CD14-positive monocyte (primary cell): ENCODE measurements at regions not wholly inside any gene's neighbourhood (a gene's known extent, or its start where the extent isn't known, plus 50 kb on each side); places are given as distances from the start of the nearest gene placed in this dataset.
"Not testable (repeated sequence)": the region's sequence is repeated elsewhere in the genome, so short reads cannot be mapped to it uniquely, and the experiment has no call there.

Source experiments
- DNase-seq, 3 donors: peaks; one replicate each; pipeline ENCODE4 v3.0.0-alpha.2; 2011 to 2022
- H2AFZ ChIP-seq: 2 replicates; pipeline ENCODE4 v1.6.0; 2012; ENCODE audit warnings: mild to moderate bottlenecking, low read depth, low read length, inconsistent platforms; ENCODE audit not compliant: insufficient read depth, poor library complexity, severe bottlenecking
- H3K27ac ChIP-seq, 2 donors: 1 replicate in 1 of 2; 2 replicates in 1 of 2; pipeline ENCODE4 v1.5.1; 2012 to 2013; ENCODE audit warnings: low read length in 2 of 2, control low read depth in 1 of 2, inconsistent platforms in 1 of 2, low read depth in 1 of 2, mild to moderate bottlenecking in 1 of 2
- H3K27me3 ChIP-seq, 2 donors: one replicate each; pipeline versions ENCODE4 v1.6.0 to v1.6.1; 2011 to 2013; ENCODE audit warnings: low read length in 2 of 2; ENCODE audit not compliant: control insufficient read depth in 2 of 2, insufficient read depth in 2 of 2
- H3K36me3 ChIP-seq, 2 donors: replicated peaks in 1 of 2; 1 replicate in 1 of 2; 2 replicates in 1 of 2; pipeline versions ENCODE4 v1.5.1 to v1.6.1; 2012 to 2013; ENCODE audit warnings: low read length in 2 of 2, control low read depth in 1 of 2, inconsistent platforms in 1 of 2, mild to moderate bottlenecking in 1 of 2; ENCODE audit not compliant: insufficient read depth in 2 of 2, control insufficient read depth in 1 of 2
- H3K4me1 ChIP-seq, 2 donors: 1 replicate in 1 of 2; 2 replicates in 1 of 2; pipeline versions ENCODE4 v1.5.1 to v1.6.1; 2012 to 2013; ENCODE audit warnings: low read length in 2 of 2, control low read depth in 1 of 2, inconsistent platforms in 1 of 2, mild to moderate bottlenecking in 1 of 2, moderate library complexity in 1 of 2; ENCODE audit not compliant: insufficient read depth in 2 of 2, control insufficient read depth in 1 of 2
- H3K4me2 ChIP-seq: replicated peaks from 2 replicates; pipeline ENCODE3; 2012; ENCODE audit warnings: low read length, moderate library complexity, mild to moderate bottlenecking; ENCODE audit not compliant: poor library complexity, severe bottlenecking; ENCODE audit errors: extremely low read depth
- H3K4me3 ChIP-seq, 3 experiments: fragments of 200-600 bp in 1 of 3; sonication (generic) in 1 of 3; replicated peaks in 1 of 3; 1 replicate in 2 of 3; 2 replicates in 1 of 3; pipeline ENCODE4 v1.5.1; 2011 to 2013; ENCODE audit warnings: low read length in 3 of 3, mild to moderate bottlenecking in 3 of 3, control low read depth in 2 of 3, low read depth in 2 of 3, inconsistent platforms in 1 of 3, moderate library complexity in 1 of 3
- H3K79me2 ChIP-seq: 2 replicates; pipeline ENCODE4 v1.6.0; 2012; ENCODE audit warnings: mild to moderate bottlenecking, control low read depth, inconsistent platforms, low read length, moderate library complexity; ENCODE audit not compliant: insufficient read depth
- H3K9ac ChIP-seq: 2 replicates; pipeline ENCODE4 v1.6.0; 2017; ENCODE audit warnings: low read length, mild to moderate bottlenecking; ENCODE audit not compliant: insufficient read depth, poor library complexity, severe bottlenecking
- H3K9me3 ChIP-seq, 2 donors: replicated peaks in 1 of 2; 1 replicate in 1 of 2; 2 replicates in 1 of 2; pipeline versions ENCODE4 v1.5.1 to v1.6.1; 2012 to 2013; ENCODE audit warnings: low read length in 2 of 2, control low read depth in 1 of 2; ENCODE audit not compliant: control insufficient read depth in 1 of 2, insufficient read depth in 1 of 2
- H4K20me1 ChIP-seq: 2 replicates; pipeline ENCODE4 v1.6.0; 2012; ENCODE audit warnings: mild to moderate bottlenecking, low read length, control low read depth, moderate library complexity; ENCODE audit not compliant: insufficient read depth
- H3K27ac Mint-ChIP-seq, 7 donors: one replicate each; pipeline ENCODE4 v1.8.0; 2020; ENCODE audit warnings: mild to moderate bottlenecking in 7 of 7, mixed read lengths in 7 of 7, moderate library complexity in 6 of 7, inconsistent platforms in 2 of 7
- H3K27me3 Mint-ChIP-seq, 3 donors: one replicate each; pipeline ENCODE4 v1.8.0; 2021 to 2022; ENCODE audit warnings: low read depth in 3 of 3, mild to moderate bottlenecking in 3 of 3, mixed read lengths in 3 of 3, moderate library complexity in 3 of 3, inconsistent platforms in 1 of 3
- H3K36me3 Mint-ChIP-seq, 2 donors: one replicate each; pipeline ENCODE4 v1.8.0; 2020; ENCODE audit warnings: mixed read lengths in 2 of 2, inconsistent platforms in 1 of 2, mild to moderate bottlenecking in 1 of 2
- H3K4me1 Mint-ChIP-seq: one replicate; pipeline ENCODE4 v1.8.0; 2020; ENCODE audit warnings: mild to moderate bottlenecking, mixed read lengths
- H3K4me3 Mint-ChIP-seq, 2 donors: one replicate each; pipeline ENCODE4 v1.8.0; 2020; ENCODE audit warnings: mild to moderate bottlenecking in 2 of 2, mixed read lengths in 2 of 2, moderate library complexity in 1 of 2
- H3K9me3 Mint-ChIP-seq, 7 donors: one replicate each; pipeline ENCODE4 v1.8.0; 2020 to 2022; ENCODE audit warnings: mixed read lengths in 7 of 7, mild to moderate bottlenecking in 6 of 7, moderate library complexity in 6 of 7, inconsistent platforms in 2 of 7
- CTCF ChIP-seq: fragments of 200-600 bp; IDR thresholded peaks from one replicate; pipeline ENCODE4 v1.8.0; 2022; ENCODE audit warnings: antibody characterized with exemption, mild to moderate bottlenecking
- WGBS: methylation state at CpG from one replicate; pipeline ENCODE4 v1.1.5; 2013; ENCODE audit warnings: missing lambda C conversion rate; ENCODE audit not compliant: insufficient coverage; 5-methylcytosine and 5-hydroxymethylcytosine counted together
- intact Hi-C, 2 donors: fragments of 100-400 bp; cut with micrococcal nuclease; formaldehyde crosslinking; loops; one replicate each; pipeline versions ENCODE4 v1.15.0 to v1.15.1; 2023

GRCh38 chr4:158410272-158410671 lies 111.4 kb upstream of the RXFP1 start:
- Mint-ChIP-seq H3K9me3 (peaks cover 0 to 4% (median 2%) of the 10 kb centered on the region in 7 donors), H3K36me3 (no peaks in the 10 kb centered on the region), H3K4me3 (no peak overlapping the region), H3K4me1 (no peaks in the 10 kb centered on the region), H3K27me3 (no peaks in the 10 kb centered on the region), H3K27ac (no peak overlapping the region)
- no peaks in the 10 kb centered on the region for H3K4me1 ChIP-seq
- H4K20me1 ChIP-seq: no peaks in the 10 kb centered on the region
- no peak overlapping the region for H2AFZ ChIP-seq
- H3K79me2 ChIP-seq: no peaks in the 10 kb centered on the region
- 94% methylated on average over 3 of the region's 3 CpGs for WGBS
- no peak overlapping the region for H3K27ac ChIP-seq
- H3K9ac ChIP-seq: no peak overlapping the region
- H3K36me3 ChIP-seq: no peaks in the 10 kb centered on the region
- intact Hi-C loops: no loop called here
- no peaks in the 10 kb centered on the region for H3K9me3 ChIP-seq
- H3K4me2 ChIP-seq: no peak overlapping the region
- TF ChIP-seq CTCF: no peak
- DNase-seq: no peak
- no peaks in the 10 kb centered on the region for H3K27me3 ChIP-seq
- H3K4me3 ChIP-seq: no peak overlapping the region

GRCh38 chr4:158411269-158411668 lies 110.4 kb upstream of the RXFP1 start:
- Histone ChIP-seq H3K27me3 (no peaks in the 10 kb centered on the region), H2AFZ (no peak overlapping the region), H3K79me2 (no peaks in the 10 kb centered on the region), H3K36me3 (no peaks in the 10 kb centered on the region), H4K20me1 (no peaks in the 10 kb centered on the region), H3K9ac (no peak overlapping the region), H3K4me1 (no peaks in the 10 kb centered on the region), H3K4me3 (no peak overlapping the region), H3K4me2 (no peak overlapping the region), H3K27ac (no peak overlapping the region), H3K9me3 (no peaks in the 10 kb centered on the region)
- TF ChIP-seq CTCF: no peak
- Mint-ChIP-seq H3K36me3 (no peaks in the 10 kb centered on the region), H3K4me1 (no peaks in the 10 kb centered on the region), H3K27me3 (peaks cover 0 to 2% (median 0%) of the 10 kb centered on the region in 3 donors), H3K4me3 (no peak overlapping the region), H3K9me3 (peaks cover 0 to 8% (median 4%) of the 10 kb centered on the region in 7 donors), H3K27ac (no peak overlapping the region)
- WGBS: 75% methylated on average over 2 of the region's 2 CpGs
- intact Hi-C loops: no loop called here
- no peak for DNase-seq

- H4K20me1 ChIP-seq, H3K27ac Mint-ChIP-seq, H3K36me3 Mint-ChIP-seq, H3K27me3 Mint-ChIP-seq, H2AFZ ChIP-seq, H3K4me3 ChIP-seq, H3K4me1 ChIP-seq, H3K27me3 ChIP-seq, H3K4me1 Mint-ChIP-seq, H3K27ac ChIP-seq, H3K36me3 ChIP-seq, H3K9ac ChIP-seq, H3K4me3 Mint-ChIP-seq, intact Hi-C loops, H3K9me3 ChIP-seq, DNase-seq, H3K4me2 ChIP-seq, H3K79me2 ChIP-seq: not testable (repeated sequence)
- H3K9me3 Mint-ChIP-seq: peaks cover 0 to 11% (median 4%) of the 10 kb centered on the region in 7 donors
- 91% methylated on average over 4 of the region's 4 CpGs for WGBS
Measured at GRCh38 chr4:158418679-158419078, 103.0 kb upstream of the RXFP1 start.
